ENCODE measurements at regions not wholly inside any gene's neighbourhood (a gene's known extent, or its start where the extent isn't known, plus 50 kb on each side); places are given as distances from the start of the nearest gene placed in this dataset.
A peak's percentile ranks its signal among the peaks of the same experiment; 100 is the strongest.

DNA sequence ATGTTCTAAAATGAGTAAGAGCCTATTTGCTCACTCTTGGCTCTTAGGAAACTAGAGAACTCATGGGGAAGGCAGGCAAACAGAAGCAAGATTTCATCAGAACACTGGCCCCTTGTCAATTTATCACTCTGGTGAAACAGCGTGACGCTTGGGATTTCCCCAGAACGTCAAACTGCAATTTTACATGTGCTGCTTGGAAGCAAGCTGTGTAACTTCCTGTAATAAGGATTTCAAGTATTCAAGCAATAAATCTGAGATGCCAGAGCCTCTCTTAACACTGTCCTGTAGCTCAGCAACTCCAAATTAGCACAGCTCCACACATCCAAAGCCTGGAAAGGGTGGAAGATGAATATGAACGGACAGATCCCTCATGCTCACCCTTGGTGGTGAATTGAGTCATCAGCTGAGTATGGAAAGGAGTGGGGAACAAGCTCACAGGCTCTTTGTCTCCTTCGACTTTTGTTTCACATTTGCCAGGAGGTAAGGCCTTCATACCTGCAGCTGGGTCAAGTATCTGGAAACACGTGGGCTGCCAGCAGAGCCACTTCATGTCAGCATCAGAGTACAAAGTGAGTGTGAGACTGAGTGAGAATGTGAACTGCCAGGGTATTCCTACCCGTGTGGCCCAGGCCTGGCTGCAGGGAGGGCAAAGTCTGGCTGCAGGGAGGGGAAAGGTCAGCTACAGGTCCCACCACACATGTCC, 140.4 kb upstream of the NAMPT start:
- TF ChIP-seq CTCF (IDR thresholded peaks at IDR 0.05) (no peak), POLR2A (IDR thresholded peaks at IDR 0.05) (peak; percentile 84)
